ENCODE measurements at regions not wholly inside any gene's neighbourhood (a gene's known extent, or its start where the extent isn't known, plus 50 kb on each side); places are given as distances from the start of the nearest gene placed in this dataset.

- TF ChIP-seq CTCF (IDR thresholded peaks at IDR 0.05; ENCODE audit: insufficient read depth, low read length) (no peak), POLR2AphosphoS5 (IDR thresholded peaks at IDR 0.05; ENCODE audit: low read depth) (no peak), SPI1 (IDR thresholded peaks at IDR 0.05; ENCODE audit: borderline replicate concordance, low read depth) (no peak), REST (IDR thresholded peaks at IDR 0.05; ENCODE audit: insufficient replicate concordance, low read depth) (no peak)
These were observed 158.2 kb upstream of the MCHR2 start for GRCh38 chr6:100152201-100152600.

Data from HL-60 (cell line).